Stimulated activated CD4-positive, alpha-beta T cell treated with anti-CD3 and anti-CD28 coated beads, TNF-alpha, amount 100 ng/mL, for 1 hour (primary cell): ENCODE measurements at regions not wholly inside any gene's neighbourhood (a gene's known extent, or its start where the extent isn't known, plus 50 kb on each side); places are given as distances from the start of the nearest gene placed in this dataset.
A peak's percentile ranks its signal among the peaks of the same experiment; 100 is the strongest.

ENCODE experiments used
- DNase-seq, 3 donors: peaks; one replicate each; pipeline ENCODE4 v3.0.0-alpha.2; 2020; ENCODE audit warnings: low read depth in 3 of 3, low spot score in 1 of 3

DNA sequence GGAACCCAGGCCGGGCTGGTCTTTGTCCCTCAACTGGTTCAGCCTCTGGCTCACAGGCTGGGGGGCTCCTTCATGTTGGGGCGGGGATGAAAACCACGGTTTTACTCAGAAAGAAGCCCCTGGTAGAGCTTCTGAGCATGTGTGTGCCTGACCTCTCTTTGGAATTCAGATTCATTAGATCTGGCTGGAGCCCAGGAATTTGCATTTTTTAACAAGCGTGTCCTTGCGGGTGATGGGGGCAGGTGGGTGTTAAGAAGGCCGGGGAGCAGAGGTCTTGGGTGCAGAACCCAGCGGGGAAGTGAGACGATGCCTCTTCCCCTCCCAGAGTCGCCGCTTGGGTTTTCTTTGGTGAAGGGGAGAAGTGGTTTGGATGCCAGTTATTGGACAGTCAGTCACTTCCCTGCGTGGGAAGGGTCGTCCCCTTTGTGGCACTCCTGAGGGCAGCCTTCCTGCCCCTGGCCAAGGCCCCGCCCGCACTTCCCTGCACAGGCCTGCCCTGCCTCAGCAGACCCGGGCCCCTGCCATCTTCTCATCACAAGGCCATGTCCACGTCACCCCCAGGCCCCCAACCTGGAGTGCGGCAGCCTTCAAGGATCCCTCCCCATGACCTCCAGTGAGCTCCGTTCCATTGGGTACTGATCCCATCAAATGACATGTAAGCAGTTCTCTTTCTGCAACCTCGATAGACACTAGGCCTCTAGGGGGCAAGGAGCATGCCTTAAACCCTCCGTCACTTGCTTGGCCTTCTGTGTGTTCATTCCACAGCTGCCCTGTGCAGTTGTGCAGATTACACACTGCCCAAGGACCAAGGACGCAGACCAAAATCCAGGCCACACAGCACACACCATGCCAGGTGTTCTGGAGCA is 177.7 kb upstream of the CIBAR2 start:
- no peak for DNase-seq

DNA sequence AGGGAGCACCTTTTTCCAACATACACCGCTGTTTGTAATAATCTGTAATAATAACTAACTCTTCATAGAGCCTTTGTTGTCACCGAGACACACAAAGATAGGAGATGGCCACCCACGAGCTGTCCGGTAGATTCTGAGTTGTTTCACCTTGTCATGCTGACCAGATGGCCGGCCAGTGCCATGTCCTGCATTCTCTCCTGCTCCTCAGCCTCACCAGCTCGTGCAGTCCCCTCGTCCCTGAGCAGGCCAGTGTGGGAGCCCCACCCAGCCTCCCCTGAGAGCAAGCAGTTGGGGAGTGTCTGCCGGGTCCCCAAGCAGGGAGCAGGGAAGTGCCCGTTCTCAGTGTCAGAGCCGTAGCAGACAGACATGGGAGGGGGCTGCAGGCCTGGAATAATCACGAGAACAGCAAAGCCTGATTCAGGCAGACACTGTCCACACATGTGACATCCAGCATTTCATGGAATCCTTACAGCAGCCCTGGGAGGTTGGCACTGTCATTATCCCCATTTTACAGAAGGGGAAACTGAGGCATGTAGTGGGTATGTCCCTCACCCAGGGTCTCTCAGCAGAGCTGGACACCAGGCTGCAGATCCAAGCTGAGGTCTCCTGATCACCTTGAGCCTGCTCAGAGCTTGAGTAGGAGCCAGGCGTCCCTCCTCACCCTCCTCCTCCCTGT is 178.5 kb upstream of the CIBAR2 start:
- no peak for DNase-seq

DNA sequence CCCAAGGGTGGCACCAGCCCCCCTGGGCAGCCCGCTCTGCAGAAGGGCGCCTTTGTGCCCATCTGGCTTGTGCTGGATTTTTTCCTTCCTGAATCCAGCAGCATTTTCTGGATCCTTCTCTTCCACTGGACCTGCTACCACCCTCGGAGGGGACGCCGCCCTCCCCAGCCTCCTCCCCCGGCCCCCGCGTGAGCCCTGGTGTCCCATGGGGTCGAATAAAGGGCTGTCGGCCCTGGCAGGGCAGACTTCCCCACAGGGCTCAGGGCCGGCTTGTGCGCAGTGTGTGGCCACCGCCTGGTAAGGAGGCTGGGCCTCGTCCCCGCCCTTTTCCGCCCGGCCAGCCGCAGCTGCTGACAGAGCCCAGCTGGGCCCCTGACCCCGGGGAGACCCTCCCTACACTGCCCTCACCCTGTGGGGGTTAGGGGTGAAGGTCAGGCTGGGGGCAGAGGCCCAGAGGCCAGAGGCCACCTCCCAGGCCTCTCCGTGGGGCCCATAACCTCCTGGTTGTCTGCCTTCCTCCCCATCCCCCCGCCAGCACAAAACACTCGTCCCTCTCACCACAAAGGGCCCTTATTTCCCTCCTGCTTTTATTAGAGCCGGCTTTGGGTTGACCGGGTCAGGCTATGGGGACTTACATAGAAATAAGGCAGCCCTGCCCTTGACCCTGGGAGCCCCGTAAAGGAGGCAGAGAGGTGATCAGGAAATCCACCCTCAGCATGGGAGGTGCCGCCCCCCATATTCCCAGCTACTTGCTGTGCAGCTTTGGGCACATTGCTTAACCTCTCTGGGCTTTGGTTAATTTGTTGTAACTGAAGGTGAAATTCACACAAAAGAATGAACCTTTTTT is 179.3 kb upstream of the CIBAR2 start:
- DNase-seq = no peak

DNA sequence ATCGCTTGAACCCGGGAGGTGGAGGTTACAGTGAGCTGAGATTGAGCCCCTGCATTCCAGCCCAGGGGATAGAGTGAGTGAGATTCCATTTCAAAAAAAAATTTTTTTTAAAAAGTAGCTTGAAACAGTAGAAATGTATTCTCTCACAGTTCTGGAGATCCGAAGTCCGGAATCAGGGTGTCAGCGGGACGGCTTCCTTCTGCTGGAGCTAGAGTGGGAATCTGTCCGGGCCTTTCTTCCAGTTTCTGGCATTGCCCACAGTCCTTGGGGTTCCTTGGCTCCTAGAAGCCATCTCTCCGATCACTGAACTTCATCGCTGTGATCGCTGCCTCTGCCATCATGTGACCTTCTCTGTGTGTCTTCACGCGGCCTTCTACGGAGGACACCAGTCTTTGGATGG is 181.2 kb upstream of the CIBAR2 start:
- no peak for DNase-seq

DNA sequence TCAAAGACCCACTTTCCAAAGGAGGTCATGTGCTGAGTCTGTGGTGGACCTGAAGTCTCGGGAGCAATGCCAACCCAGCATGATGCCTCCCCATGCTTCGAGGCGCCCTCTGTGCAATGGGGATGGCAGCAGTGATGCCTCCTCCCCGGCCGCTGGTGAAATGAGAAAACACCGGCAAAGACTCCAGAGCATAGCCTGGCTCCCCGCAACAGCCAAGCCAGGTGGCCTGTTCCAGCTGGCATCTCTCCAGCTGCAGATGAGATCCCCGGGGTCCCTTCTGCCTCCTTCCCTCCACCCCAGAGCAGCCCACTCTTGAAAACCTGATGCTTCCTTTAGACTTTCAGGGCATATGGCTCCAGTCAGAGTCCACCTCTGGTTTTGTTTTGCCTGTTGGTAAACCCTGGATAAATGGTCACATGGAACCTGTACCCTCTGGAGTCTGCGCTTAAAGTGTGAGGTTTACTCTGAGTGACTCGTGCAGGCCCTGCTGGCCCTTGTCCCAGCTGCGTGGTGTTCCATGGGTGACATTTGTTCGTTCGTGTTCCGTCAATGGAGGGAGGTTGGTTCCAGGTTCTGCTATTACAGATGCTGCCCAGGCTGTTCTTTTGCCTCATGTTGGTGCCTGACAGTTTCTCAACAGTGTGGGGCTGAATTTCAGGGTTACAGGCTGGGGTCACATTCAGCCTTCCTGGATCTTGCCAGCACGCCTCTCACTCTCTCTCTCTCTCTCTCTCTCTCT is 181.8 kb upstream of the CIBAR2 start:
- DNase-seq = no peak

DNA sequence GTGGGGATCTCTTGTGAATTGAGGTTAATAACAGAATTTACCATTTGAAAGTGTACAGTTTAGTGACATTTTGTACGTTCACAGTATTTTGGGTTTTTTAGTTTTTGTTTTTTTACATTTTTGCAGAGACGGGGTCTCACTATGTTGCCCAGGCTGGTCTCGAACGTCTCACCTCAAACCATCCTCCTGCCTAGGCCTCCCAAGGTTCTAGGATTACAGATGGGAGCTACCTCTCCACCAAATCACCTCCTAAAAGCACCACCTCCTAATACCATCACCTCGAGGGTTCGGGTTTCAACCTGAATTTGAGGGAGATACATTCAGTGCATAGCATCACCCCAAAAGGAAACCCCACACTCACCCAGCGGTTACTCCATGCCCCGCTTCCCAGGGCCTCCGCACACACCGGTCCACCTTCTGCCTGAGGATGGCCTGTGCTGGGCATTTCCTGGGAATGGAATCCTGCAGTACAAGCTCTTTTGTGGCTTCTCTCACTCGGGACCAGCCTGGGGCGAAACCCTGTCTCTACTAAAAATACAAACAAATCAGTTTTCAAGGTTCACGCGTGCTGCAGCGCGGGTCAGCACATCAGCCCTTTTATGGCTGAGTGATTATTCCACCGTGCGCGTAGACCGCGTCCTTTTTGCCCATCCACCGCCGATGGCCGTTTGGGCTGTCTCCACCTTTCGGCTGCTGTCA is 182.7 kb upstream of the CIBAR2 start:
- DNase-seq = no peak

DNA sequence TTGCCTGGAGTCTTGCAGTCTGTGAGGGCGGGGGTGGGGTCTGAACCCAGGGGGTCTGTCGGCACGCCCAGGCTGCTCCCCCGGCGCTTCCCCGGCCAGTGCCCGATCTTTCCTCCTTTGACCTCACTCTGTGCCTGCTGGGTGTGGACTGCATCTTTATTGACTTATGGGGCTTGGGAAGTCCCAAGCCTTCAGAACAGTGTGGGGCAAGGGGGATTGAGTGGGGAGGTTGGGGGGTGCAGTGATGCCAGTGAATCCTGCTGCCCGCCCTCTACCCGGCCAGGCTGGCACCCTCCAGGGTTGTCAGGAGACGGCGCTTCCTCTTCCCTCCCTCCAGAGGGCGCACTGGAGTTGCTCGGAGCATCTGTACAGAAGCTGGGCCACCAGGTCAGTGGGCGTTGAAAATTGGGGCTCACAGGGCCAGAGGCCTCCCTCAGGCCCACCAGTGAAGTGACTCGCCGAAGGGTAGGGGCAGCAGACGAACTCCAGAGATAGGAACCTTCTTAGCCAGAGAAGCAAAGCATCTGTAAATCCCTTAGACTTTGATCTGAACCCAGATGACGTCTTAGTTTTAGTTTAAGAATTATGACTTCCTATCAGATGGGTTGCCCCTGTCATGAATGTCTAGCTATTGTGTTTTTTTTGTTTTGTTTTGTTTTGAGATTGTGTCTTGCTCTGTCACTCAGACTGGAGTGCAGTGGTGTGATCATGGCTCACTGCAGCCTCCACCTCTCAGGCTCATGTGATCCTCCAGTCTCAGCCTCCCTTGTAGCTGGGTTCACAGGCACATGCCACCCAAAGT is 184.8 kb upstream of the CIBAR2 start:
- DNase-seq = peak in 1 of 3 donors; percentile 34

DNA sequence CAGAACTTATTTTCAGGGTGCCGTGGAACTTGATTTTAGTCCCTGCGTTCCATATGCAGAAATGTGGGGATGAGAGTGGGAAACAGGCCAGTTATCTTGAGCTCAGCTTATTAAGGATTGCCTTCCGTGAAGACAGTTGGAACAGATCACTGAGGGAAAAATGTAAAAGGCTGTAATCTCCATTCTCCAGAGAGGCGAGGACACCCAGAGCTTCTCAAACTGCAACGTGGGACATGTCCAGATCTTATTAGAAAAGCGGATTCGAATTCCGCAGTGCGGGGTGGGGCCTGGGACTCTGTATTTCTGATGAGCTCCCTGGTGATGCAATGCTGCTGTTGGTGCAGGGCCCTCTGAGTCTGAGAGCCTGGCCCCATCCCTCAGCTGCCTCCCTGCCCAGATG is 185.6 kb upstream of the CIBAR2 start:
- DNase-seq = no peak

DNA sequence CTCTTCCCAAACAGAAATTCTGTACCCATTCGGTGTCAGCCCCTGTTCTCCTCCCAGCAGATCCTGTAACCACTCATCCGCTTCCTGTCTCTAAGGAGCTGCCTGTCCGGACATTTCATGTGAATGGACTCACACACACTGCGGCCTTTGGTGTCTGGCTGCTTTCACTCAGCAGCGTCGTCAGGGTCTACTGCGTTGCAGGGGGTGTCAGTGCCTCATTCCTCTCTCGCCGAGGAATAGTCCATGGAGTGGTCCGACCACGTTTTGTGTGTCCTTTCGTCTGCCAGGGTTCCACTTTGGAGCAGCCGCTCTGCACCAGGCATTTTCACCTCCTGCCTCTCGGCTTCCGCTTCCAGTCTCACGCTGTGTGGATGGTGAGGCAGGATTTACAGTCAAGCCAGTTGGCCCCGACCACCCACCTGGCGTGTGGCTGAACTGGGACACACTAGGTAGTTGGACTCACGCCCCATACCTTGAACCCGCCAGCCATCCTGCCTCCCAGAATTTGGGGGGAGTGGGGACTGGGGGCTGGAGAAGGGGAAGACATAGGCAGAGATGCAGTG is 188.2 kb upstream of the CIBAR2 start:
- DNase-seq = no peak

DNA sequence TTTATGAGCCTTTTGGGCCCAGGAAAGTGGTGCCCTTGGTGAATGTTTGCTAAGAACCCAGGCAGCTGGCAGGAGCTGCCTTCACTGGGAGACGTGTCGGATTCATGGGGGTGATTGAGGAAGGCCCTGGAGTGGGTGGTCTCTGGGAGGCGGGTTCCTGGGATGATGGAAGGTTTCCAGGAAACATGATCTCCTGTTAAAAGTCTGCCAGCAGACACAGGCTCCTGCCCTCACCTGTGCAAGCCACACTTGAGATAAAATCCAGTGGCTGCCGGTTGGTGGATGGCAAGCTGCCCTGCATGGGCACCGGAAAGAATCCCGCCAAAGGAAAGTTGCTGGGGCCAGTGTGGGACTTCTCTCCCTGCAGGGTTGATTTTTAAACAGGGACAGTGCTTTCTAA is 189.0 kb upstream of the CIBAR2 start:
- DNase-seq = no peak

DNA sequence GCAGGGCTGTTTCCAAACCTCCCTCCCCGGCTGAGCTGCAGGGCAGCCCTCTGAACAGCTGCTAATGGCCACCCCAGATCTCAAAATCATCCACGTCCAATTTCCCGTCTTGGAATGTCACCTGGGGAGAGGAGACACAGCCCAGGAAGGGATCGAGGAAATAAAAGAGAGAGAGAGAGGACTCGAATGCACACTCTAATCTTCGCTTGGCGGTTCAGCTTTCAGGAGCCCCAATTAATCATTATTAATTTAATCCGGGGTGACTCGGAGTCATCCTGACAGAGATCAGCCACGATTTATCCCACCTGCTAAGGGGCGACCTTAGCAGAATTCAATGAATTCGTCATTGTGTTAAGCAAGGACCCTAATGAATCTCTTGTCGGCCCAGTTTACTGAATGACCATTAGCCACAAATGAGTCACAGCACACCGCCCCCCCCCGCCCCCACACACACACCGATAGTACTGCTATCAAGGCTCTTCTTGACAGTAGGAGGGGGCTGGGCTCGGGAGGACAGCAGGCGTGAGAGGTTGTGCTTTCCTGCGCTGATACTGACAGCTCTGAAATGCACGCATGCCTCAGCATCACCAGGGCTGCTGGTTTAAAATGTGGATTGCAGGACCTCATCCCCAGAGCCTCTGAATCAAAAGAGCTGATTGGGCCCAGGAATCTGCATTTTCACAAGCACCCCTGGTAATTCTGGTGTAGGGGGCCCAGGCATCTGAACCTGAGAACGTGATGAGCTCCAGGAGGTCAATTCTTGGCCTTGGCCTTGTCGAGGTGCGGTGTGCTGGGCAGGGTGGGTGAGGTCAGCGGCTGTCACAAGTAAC is 190.0 kb upstream of the CIBAR2 start:
- no peak for DNase-seq

DNA sequence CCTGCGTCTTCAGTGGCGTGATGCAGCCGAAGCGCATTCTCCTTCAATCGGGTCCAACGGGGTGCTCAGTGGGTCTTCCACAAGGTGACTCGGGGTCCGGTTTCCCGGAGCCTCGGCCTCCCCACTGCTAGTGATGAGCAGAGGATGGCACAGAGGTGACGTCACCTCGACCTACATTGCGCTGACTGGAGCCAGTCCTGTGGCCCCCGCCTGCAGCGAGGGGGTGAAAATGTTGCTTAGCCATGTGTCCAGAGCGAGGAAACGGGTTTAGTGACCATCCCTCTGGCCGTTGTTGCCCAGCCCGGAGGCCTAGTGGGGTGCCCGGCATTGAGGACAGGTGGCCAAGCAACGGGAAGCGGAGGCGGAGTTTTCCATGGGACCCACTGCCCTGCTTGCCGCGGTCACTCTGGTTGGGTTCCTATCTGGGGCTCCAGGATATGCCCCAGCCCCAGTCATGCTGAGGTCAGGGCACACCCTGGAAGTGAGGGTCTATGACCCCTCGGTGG is 190.6 kb upstream of the CIBAR2 start:
- no peak for DNase-seq

DNA sequence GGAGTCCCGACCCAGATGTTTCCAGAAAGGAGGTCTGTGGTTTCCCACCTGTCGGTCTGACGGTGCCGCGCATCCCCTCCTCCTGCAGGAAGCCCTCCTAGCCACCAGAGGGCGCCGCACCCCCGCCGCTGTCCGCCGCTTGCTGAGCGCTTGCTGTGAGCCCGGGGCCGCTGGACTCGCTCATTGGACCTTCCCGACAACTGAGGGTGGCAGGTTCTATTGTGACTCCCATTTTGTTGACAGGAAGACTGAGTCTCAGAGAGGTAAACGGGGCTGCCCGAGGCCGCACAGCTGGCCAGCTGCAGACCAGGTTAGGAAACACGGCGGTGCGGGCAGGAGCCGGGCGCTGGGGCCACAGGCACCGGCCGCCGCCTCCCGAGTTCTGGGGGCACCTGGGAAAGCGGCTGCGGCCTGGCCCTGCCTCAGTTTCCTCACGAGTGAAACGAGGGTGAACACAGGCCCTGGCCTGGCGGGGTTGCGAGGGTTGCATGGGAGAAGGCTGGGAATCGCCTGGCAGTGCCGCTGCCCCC is 191.1 kb upstream of the CIBAR2 start:
- DNase-seq = peak; percentile 31 to 71 (median 61)

DNA sequence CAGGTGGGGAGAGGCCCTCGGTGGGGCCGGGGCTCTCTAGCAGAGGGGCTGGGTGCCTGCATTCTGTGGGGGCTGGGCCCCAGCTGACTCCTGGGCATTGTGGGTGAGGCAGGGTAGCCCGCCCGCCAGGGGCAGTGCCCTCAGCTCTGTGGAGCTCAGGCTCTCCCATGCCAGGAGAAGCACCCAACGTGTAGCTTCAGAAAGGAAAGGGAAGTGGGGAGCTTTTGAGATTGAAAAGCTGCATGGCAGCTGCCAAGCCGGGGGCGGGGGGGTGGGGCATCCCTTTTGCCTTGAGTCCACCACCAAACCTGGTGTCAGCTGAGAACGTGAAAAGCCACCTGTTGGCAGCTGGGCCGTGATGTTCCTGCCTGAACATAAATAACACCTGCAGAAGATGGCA is 192.1 kb upstream of the CIBAR2 start:
- DNase-seq = no peak

DNA sequence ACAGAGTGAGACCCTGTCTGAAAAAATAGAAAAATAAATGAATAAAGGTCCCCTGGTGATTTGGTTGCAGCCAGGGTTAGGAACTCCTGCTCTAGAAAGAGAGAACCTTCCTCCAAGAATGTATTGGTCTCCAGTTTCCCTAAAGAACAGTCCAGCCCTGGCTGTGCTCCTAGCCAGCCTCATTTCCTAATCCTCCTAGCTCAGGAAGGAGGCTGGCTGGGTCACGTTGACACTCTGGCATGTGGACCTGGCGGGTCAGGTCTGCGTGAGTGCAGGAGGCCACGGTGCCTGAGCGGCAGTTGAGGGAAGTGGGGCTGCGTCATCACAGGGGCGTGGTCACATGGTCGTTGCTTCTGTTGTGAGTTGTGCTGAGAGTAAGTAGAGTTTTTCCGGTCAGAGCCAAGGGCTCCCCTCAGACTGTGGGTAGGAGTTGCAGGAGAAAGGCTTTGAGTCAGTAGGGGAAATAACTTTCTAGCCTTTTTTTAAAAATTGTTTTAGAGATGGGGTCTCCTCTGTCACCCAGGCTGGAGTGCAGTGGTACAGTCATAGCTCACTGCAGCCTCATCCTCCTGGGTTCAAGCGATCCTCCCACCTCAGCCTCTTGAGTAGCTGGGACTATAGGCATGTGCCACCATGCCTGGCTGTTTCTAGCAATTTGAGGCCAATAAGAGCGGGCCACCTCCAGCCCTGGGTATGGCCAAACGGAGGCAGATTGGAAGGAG is 194.0 kb upstream of the CIBAR2 start:
- peak; percentile 15 to 63 (median 37) for DNase-seq

DNA sequence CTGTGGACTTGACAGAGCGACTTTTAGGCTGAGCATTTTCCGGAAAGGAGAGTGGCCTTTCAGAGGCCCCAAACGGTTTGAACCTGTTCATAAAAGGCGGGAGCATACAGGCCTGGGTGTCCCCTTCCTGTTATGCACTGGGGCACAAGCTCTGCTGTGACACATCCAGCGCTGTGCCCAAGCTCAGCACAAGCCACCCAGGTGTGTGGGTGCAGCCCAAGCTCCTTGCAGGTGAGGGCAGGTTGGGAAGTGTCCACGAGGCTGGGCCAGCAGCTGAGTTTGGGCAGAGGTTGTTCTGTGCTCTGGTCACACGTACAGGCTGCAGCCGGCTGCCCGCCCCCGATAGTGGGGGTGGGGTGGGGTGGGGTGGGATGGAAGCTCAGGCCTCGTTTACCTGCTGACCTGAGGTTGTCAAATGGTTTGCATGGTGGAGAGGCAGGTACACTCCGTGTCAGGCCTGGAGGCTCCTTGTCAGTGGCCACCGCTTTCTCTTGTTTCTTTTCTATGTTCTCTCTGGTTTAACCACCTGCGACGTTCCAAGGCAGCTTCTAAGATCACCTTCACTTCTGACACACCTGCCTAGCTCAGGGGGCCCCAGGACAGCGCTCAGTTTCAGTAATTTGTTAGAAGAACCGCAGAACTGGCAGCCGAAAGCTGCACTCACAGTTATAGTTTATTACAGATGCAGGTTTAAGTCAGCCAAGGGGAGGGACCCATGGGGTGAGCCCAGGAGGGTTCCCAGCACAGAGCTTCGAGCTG is 194.7 kb upstream of the CIBAR2 start:
- DNase-seq = no peak
